ENCODE measurements at regions not wholly inside any gene's neighbourhood (a gene's known extent, or its start where the extent isn't known, plus 50 kb on each side); places are given as distances from the start of the nearest gene placed in this dataset.

GRCh38 chr6:141290941-141291721, 841.6 kb upstream of the GJE1 start:
- TF ChIP-seq POLR2A (IDR thresholded peaks at IDR 0.05; ENCODE audit: low read depth, low read length) = no peak
- DNase-seq (ENCODE audit: insufficient read length, low spot score) = no peak
- FAIRE-seq = no peak

DNA sequence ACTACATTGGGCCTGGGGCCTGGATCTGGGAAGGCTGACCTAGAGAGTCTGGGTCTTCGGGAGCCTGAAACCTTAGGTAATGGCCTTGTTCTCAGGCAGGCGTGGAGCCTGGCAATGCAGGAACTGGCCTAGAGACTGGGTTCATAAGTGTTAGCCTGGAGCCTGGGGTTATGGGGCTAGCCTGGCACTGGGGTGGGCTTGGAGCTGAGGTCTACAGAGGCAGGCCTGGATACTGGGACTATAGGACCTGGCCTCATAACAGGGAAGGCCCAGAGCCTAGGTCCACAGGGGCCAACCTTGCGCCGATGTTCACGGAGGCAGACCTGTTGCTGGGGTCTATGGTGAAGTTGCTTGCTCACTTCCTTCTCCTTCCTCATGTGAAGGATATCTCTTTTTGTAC, 843.8 kb upstream of the GJE1 start:
- DNase-seq (ENCODE audit: insufficient read length, low spot score) (no peak), FAIRE-seq (no peak)

GRCh38 chr6:141282263-141282662, 850.5 kb upstream of the GJE1 start:
- no peak for FAIRE-seq
- no peak for TF ChIP-seq POLR2A (IDR thresholded peaks at IDR 0.05; ENCODE audit: low read depth, low read length)
- no peak for DNase-seq (ENCODE audit: insufficient read length, low spot score)

More for the DNA sequence above, 843.8 kb upstream of the GJE1 start:
- TF ChIP-seq POLR2A (IDR thresholded peaks at IDR 0.05; ENCODE audit: low read depth, low read length) = no peak

- FAIRE-seq (no peak), DNase-seq (ENCODE audit: insufficient read length, low spot score) (no peak)
- TF ChIP-seq POLR2A (IDR thresholded peaks at IDR 0.05; ENCODE audit: low read depth, low read length) = no peak
Measured at GRCh38 chr6:141269684-141270083, 863.0 kb upstream of the GJE1 start.

GRCh38 chr6:141267420-141267819, 865.3 kb upstream of the GJE1 start:
- FAIRE-seq = no peak
- no peak for DNase-seq (ENCODE audit: insufficient read length, low spot score)
- no peak for TF ChIP-seq POLR2A (IDR thresholded peaks at IDR 0.05; ENCODE audit: low read depth, low read length)

- FAIRE-seq = no peak
- no peak for DNase-seq (ENCODE audit: insufficient read length, low spot score)
- no peak for TF ChIP-seq POLR2A (IDR thresholded peaks at IDR 0.05; ENCODE audit: low read depth, low read length)
Measured at GRCh38 chr6:141265756-141266623, 866.7 kb upstream of the GJE1 start.

DNA sequence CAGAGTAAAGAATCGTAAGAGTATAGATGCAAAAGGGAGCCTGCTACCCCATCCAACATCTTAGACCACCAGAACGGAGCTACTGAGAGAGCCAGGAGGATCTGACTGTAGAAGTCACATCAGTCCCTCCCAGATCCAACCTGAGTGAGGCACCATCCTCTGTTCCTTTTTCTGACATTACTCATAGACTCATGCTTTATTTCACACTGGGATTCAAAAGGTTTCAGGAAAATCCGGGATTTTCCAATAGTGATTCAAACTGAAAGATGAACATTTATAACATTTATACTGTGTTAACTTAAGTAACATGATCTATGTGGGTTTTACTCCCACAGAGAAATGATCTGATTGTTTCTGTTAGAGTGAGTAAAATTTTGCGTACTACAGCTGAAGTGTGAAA, 868.6 kb upstream of the GJE1 start:
- DNase-seq (ENCODE audit: insufficient read length, low spot score) (no peak), FAIRE-seq (no peak)

GRCh38 chr6:141261672-141262060, 871.1 kb upstream of the GJE1 start:
- DNase-seq (ENCODE audit: insufficient read length, low spot score) = no peak
- TF ChIP-seq POLR2A (IDR thresholded peaks at IDR 0.05; ENCODE audit: low read depth, low read length) = no peak
- FAIRE-seq = no peak

More for the DNA sequence above, 868.6 kb upstream of the GJE1 start:
- TF ChIP-seq POLR2A (IDR thresholded peaks at IDR 0.05; ENCODE audit: low read depth, low read length) = no peak

DNA sequence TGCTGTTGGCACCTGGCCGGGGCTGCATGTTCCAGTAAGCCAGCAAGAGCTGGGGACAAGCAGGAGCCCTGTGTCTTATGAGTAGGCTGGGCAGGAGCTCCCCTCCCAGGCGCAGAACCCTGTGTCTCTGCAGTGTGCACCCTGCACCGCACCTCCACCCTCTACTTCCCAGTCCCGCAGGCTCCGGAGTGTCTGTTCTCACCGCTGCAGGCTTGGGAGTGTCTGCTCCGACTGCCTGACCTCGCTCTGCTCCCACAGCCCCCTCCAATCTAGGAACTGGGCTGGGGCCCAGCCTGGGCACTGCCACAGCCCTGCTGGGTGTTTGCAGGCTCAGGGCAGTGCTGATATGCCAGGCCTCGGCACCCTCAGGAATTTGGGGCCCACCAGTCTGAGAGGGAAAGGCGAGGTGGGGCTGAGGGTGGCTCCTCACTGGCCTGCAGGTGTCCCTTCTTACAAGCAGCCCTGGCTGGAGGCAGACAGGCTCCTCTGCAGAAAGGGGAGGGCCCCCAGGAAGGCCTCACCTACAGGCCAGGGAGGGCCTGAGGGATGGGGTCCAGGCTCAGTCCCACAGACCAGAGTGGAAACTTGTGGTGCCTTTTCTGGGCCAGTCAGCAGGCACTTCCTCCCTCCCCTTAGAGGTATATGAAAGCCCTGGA, 871.6 kb upstream of the GJE1 start:
- DNase-seq (ENCODE audit: insufficient read length, low spot score) = no peak
- no peak for FAIRE-seq
- TF ChIP-seq POLR2A (IDR thresholded peaks at IDR 0.05; ENCODE audit: low read depth, low read length) = no peak

GRCh38 chr6:141260627-141261015, 872.1 kb upstream of the GJE1 start:
- FAIRE-seq = no peak
- no peak for TF ChIP-seq POLR2A (IDR thresholded peaks at IDR 0.05; ENCODE audit: low read depth, low read length)
- DNase-seq (ENCODE audit: insufficient read length, low spot score) = no peak

DNA sequence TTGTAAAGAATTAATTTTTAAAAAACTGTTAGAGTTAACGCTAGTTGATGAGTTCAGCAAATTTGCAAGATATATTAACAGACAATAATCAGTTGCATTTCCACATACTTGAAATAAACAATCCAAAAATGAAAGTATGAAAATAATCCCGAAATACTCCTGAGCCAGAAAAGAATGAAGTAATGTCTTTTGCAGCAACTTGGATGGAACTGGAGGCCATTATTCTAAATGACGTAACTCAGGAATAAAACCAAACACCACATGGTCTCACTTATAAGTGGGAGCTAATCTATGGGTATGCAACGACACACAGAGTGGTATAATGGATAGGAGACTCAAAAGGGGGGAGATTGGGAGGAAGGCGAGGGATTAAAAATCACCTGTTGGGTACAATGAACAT, 872.9 kb upstream of the GJE1 start:
- FAIRE-seq = no peak

DNA sequence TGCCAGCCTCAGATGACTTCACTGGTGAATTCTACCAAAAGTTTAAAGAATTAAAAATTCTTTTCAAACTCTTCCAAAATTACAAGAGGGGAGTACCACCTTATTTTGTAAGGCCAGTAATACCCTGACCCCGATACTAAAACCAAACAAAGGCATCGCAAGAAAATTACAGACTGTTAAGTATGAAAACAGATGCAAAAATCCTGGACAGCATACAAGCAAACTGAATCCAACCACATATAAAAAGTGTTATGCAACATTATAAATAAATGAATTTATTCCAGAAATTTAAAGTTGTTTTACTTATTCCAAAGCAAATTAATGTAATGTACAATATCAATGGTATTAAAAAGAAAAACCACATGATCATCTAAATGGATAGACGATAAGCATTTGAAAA, 873.6 kb upstream of the GJE1 start:
- FAIRE-seq (no peak), DNase-seq (ENCODE audit: insufficient read length, low spot score) (no peak)
- no peak for TF ChIP-seq POLR2A (IDR thresholded peaks at IDR 0.05; ENCODE audit: low read depth, low read length)

More for the DNA sequence above, 872.9 kb upstream of the GJE1 start:
- no peak for DNase-seq (ENCODE audit: insufficient read length, low spot score)
- TF ChIP-seq POLR2A (IDR thresholded peaks at IDR 0.05; ENCODE audit: low read depth, low read length) = no peak

- DNase-seq (ENCODE audit: insufficient read length, low spot score) (no peak), FAIRE-seq (no peak)
- no peak for TF ChIP-seq POLR2A (IDR thresholded peaks at IDR 0.05; ENCODE audit: low read depth, low read length)
Measured at GRCh38 chr6:141258516-141258915, 874.2 kb upstream of the GJE1 start.

DNA sequence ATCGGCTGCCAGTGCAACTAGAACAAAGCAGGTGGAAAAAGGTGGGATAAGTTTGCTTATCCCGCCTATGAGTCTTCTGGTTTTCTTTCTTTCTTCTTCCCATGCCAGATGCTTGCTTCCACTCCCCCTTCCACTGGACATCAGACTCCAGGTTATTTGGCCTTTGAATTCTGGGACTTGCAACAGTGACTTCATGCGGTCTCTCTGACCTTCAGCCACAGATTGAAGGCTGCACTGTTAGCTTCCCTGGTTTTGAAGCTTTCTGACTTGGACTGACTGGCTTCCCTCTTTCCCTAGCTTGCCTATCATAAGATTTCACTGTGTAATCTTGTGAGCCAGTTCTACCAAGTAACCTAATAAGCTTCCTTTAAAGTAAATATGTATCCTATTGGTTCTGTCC, 878.4 kb upstream of the GJE1 start:
- FAIRE-seq (no peak), DNase-seq (ENCODE audit: insufficient read length, low spot score) (no peak)
- TF ChIP-seq POLR2A (IDR thresholded peaks at IDR 0.05; ENCODE audit: low read depth, low read length) = no peak

All from H54 (cell line).